NOMO-1 treated with dmso at 0.1 percent for 144 hours (cell line): ENCODE measurements at regions not wholly inside any gene's neighbourhood (a gene's known extent, or its start where the extent isn't known, plus 50 kb on each side); places are given as distances from the start of the nearest gene placed in this dataset.

ENCODE experiments used
- DNase-seq: peaks from one replicate; lab custom pipeline; 2025; ENCODE audit not compliant: unreplicated experiment; lab: John Stamatoyannopoulos, UW

DNA sequence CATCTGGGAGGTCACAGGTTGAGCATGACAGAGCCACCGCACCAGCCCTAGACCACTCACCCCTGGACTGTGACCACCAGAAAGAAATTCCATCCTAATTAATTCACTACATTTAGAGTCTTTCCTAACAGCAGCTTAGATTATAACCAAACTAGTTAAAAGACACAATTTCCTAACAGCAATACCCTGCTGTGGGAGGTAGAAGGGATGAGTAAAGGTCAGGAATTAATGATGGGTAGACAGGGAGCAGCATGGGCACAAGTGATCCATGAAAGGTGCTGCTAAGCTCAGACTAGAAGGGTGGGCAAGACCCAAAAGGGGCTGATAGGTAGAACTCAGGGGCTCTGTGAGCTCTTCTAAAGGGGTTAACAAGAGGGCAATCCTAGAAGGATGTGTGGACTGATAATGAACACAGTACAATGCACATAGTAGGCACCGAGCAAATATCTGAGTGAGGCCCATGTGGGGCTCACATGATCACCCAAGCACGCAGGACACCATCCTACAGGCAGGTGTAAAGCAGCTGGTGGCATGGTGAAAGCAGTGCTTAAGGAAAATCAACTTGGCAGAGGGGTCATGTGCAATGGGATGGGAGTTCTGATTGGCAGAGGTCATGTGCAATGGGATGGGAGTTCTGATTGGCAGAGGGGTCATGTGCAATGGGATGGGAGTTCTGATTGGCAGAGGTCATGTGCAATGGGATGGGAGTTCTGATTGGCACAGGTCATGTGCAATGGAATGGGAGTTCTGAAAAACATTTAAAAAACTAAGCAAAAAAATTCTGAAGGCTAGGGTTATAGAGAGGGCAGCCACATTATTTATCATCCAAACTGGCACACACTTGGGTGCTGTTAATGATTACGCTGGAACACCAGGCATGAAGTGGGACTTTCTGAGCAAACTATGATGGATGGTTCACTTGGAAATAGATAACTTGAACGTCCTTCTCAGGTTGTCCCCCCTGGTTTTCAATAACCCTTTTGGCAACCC is 188.2 kb upstream of the FOXQ1 start:
- no peak for DNase-seq

GRCh38 chr6:1122083-1122482 is 189.8 kb upstream of the FOXQ1 start:
- DNase-seq: no peak

GRCh38 chr6:1118287-1118647 is 193.6 kb upstream of the FOXQ1 start:
- no peak for DNase-seq

- DNase-seq: no peak
Observed at GRCh38 chr6:1117530-1118286, 194.2 kb upstream of the FOXQ1 start.

- DNase-seq: no peak
Observed at GRCh38 chr6:1116149-1116548, 195.7 kb upstream of the FOXQ1 start.

DNA sequence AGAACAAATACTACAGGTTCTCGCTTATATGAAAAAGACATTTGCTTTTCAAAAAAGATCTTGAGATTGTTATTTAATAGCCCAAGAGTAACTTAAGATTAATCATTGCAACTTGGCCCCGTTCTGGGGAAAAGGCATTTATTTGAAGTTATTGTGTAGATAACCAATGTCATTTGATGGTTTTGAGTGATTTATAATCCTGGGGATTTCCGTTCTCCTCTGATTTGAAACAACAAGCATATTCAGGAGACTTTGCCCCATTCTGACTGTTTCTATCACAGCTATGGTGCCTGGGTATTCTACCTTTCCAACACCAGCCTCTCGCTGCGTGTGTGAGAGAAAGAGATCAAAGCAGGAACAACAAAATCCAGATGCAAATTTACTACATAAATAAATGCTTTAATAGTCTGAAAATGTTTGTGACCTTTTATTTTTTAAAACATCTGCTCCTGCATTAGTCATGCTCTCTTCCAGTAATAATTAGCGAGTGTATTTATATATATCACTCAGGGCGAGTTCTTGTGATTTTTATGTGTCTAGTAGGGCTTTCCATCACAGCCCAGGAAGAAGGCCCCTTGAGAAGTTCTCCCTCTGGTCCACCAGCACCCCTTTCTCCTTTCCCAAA is 197.9 kb upstream of the FOXQ1 start:
- no peak for DNase-seq

GRCh38 chr6:1111361-1111760 is 200.5 kb upstream of the FOXQ1 start:
- DNase-seq: no peak

- no peak for DNase-seq
Observed at GRCh38 chr6:1110941-1111349, 201.0 kb upstream of the FOXQ1 start.

GRCh38 chr6:1110164-1110563 is 201.7 kb upstream of the FOXQ1 start:
- no peak for DNase-seq

- no peak for DNase-seq
Observed at GRCh38 chr6:1109134-1109533, 202.8 kb upstream of the FOXQ1 start.

- DNase-seq: no peak
Observed at GRCh38 chr6:1108198-1108597, 203.7 kb upstream of the FOXQ1 start.

- DNase-seq: no peak
Observed at GRCh38 chr6:1107578-1107977, 204.3 kb upstream of the FOXQ1 start.

GRCh38 chr6:1105833-1106400 is 206.0 kb upstream of the FOXQ1 start:
- no peak for DNase-seq

DNA sequence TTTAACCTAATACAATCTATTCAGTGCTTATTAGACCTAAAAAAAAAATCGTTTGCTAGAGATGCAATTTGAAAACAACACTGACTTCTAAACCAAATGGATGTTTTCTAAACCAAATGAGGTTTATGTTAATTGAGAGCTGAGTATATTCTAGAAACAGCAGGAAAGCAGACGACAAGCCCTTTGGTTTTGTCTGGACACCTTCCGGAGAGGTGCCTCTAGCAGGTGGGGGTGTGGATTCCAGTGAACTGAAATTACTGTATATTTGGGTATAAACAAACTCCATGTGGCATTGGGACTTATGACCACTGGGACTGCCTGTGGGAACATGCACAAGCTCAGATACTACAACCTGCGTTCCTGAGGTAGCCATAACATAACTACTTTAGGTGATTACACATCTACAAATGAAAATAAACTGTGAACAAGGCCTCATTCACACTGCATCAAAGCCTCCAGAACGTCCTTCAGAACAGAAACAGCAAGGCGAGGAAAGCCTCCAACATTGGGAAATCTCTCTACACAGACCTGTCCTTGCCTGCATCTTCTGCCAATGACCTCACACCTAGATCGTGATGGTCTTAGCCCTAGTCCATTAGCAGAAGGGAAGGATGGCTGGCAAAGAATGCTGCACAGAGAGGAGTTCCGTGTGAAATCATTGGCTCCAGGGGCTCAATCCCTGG is 206.8 kb upstream of the FOXQ1 start:
- no peak for DNase-seq

GRCh38 chr6:1103945-1104623 is 207.8 kb upstream of the FOXQ1 start:
- DNase-seq: no peak

DNA sequence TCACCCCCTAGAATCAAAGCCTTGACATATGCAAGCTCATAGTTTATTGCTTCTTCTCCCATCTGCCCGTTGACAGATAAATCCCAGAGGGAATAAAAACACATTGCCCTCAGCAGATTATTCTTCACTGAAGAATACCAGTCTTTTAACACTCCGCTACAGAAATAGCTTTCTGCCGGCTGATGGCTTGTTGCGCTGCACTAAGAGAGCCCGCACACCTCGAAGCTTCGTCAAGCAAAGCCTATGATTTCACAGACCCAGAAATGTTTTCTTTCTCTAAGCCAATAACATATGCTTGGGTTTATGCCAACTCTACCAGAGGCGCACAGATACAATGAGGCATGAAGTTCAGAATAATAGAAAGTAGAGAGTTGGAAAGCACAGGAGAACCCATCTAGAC is 208.9 kb upstream of the FOXQ1 start:
- no peak for DNase-seq

DNA sequence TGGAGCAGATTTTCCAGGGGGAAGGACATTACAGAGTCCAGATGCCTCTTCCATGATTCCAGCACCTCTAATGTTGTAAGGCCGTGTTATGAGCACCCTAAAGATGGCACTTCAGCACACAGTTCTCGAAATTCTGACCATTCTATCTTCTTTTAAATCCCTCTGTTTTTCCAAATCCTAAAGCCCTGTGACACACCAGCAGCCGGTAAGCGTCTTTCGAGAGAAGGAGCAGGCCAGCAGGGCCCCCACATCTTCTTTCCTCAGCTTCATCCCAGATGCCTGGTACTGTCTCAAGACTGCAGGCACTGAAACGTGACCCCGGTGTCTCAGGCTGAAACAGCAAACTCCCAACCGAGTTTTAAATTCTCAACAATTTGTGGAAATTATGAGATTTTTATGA is 211.6 kb upstream of the FOXQ1 start:
- DNase-seq: no peak

- no peak for DNase-seq
Observed at GRCh38 chr6:1099264-1099663, 212.6 kb upstream of the FOXQ1 start.

DNA sequence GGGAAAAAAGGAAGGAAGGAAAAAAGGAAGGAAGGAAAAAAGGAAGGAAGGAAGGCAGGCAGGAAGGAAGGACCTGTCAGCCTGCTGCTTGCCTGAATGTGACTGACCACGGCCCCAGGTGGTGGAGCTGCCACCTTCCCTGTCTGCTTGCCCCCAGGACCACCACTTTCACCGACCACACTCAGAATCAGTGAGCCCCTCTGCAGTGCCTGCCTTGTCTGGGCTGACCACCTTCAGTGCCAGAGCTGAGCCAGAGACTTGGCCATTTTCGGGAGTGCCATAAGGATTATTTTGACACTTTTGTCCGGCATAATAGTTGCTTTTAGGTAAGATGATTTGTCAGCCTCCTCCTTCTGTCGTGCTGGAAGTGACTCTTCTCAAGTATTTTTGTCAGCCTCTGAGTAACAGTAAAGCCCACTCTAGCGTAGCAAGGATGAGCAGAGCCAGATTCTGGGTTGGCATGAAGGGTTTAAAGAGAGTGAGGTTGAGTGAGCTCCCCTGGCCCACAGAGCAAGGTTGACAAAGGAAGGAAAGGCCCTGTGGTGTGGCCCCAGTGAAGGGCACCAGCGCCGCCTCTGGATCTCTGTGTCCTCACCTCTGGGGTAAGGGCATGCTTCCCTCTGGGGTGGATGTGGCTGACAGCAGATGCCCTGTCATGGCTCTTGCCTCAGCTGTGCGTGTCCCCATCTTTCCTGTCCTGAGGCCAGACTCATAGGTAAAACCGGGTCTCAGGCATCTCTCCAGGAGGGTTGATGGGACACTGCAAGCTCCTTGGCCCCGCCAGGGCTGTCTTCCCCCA is 214.7 kb upstream of the FOXQ1 start:
- no peak for DNase-seq
